Neural cell (in vitro differentiated cells): ENCODE measurements at regions not wholly inside any gene's neighbourhood (a gene's known extent, or its start where the extent isn't known, plus 50 kb on each side); places are given as distances from the start of the nearest gene placed in this dataset.

Experiments
- H2AFZ ChIP-seq: fragments of 200-600, 300-800 bp; sonication (generic), shearing (Covaris generic); 2 replicates; pipeline ENCODE4 v1.6.0; 2014; ENCODE audit warnings: low read depth, mild to moderate bottlenecking, antibody characterized with exemption, low read length, moderate library complexity
- H3F3A ChIP-seq: fragments of 200-600 bp; shearing (Covaris generic); 2 replicates; pipeline ENCODE4 v1.6.1; 2016; ENCODE audit warnings: mild to moderate bottlenecking, moderate library complexity, mixed read lengths, antibody characterized with exemption, low read length; ENCODE audit not compliant: insufficient read depth, poor library complexity, severe bottlenecking
- H3K27ac ChIP-seq: fragments of 200-600, 300-800 bp; sonication (generic), shearing (Covaris generic); 2 replicates; pipeline ENCODE4 v1.5.1; 2014; ENCODE audit warnings: mild to moderate bottlenecking, low read length, moderate library complexity
- H3K27me3 ChIP-seq: fragments of 300-800, 200-600 bp; sonication (generic), shearing (Covaris generic); 2 replicates; pipeline ENCODE4 v1.6.0; 2014; ENCODE audit warnings: mild to moderate bottlenecking, low read depth, low read length, moderate library complexity; ENCODE audit not compliant: insufficient read depth
- H3K36me3 ChIP-seq: fragments of 300-800, 200-600 bp; sonication (generic), shearing (Covaris generic); 2 replicates; pipeline ENCODE4 v1.5.1; 2014; ENCODE audit warnings: mild to moderate bottlenecking, antibody characterized with exemption, low read length, moderate library complexity; ENCODE audit not compliant: insufficient read depth
- H3K4me2 ChIP-seq: fragments of 300-800, 200-600 bp; sonication (generic), shearing (Covaris generic); 2 replicates; pipeline ENCODE4 v1.6.0; 2014; ENCODE audit warnings: mild to moderate bottlenecking, low read length
- H3K4me3 ChIP-seq: fragments of 300-800, 200-600 bp; sonication (generic), shearing (Covaris generic); 2 replicates; pipeline ENCODE4 v1.5.1; 2014; ENCODE audit warnings: mild to moderate bottlenecking, low read length, moderate library complexity
- H3K79me2 ChIP-seq: fragments of 200-600 bp; shearing (Covaris generic); replicated peaks from 2 replicates; pipeline ENCODE4 v1.6.0; 2014; ENCODE audit warnings: mild to moderate bottlenecking, low read length, moderate library complexity; ENCODE audit not compliant: insufficient read depth
- H3K9ac ChIP-seq: fragments of 300-800, 200-600 bp; sonication (generic), shearing (Covaris generic); 2 replicates; pipeline ENCODE4 v1.6.1; 2016; ENCODE audit warnings: mild to moderate bottlenecking, low read length, mixed read lengths
- H3K9me2 ChIP-seq: fragments of 200-600 bp; shearing (Covaris generic); 2 replicates; pipeline ENCODE4 v1.6.1; 2016; ENCODE audit warnings: mild to moderate bottlenecking, low read length, mixed read lengths; ENCODE audit not compliant: insufficient read depth
- H3K9me3 ChIP-seq: fragments of 200-600, 300-800 bp; sonication (generic), shearing (Covaris generic); 2 replicates; pipeline ENCODE4 v1.6.1; 2016; ENCODE audit warnings: mild to moderate bottlenecking, mixed run types, low read length, moderate library complexity, mixed read lengths
- H4K20me1 ChIP-seq: fragments of 200-600 bp; shearing (Covaris generic); 2 replicates; pipeline ENCODE4 v1.6.1; 2016; ENCODE audit warnings: mild to moderate bottlenecking, mixed run types; ENCODE audit not compliant: insufficient read depth
- EP300 ChIP-seq: fragments of 450-650 bp; conservative IDR thresholded peaks from 2 replicates; pipeline ENCODE4 v1.6.1; 2014; ENCODE audit warnings: antibody characterized with exemption, mild to moderate bottlenecking, moderate library complexity; ENCODE audit not compliant: poor library complexity, severe bottlenecking
- EZH2 ChIP-seq: fragments of 200-600, 300-800 bp; shearing (Covaris generic), sonication (generic); IDR thresholded peaks from 2 replicates; pipeline ENCODE4 v1.6.1; 2014; ENCODE audit warnings: antibody characterized with exemption, low read length, borderline replicate concordance, mild to moderate bottlenecking; ENCODE audit not compliant: insufficient read depth, poor library complexity, severe bottlenecking
- MXI1 ChIP-seq: fragments of 450-650 bp; conservative IDR thresholded peaks from 2 replicates; pipeline ENCODE4 v1.6.1; 2014; ENCODE audit warnings: antibody characterized with exemption, mild to moderate bottlenecking; ENCODE audit not compliant: poor library complexity, severe bottlenecking
- POLR2AphosphoS5 ChIP-seq: IDR thresholded peaks from 2 replicates; pipeline ENCODE4 v1.6.1; 2012
- RAD21 ChIP-seq: fragments of 450-650 bp; conservative IDR thresholded peaks from 2 replicates; pipeline ENCODE4 v1.6.1; 2014; ENCODE audit warnings: antibody characterized with exemption, mild to moderate bottlenecking, moderate library complexity
- SMC3 ChIP-seq: fragments of 450-650 bp; conservative IDR thresholded peaks from 2 replicates; pipeline ENCODE4 v1.6.1; 2014; ENCODE audit warnings: antibody characterized with exemption, mild to moderate bottlenecking, moderate library complexity; ENCODE audit not compliant: poor library complexity
- TAF1 ChIP-seq: IDR thresholded peaks from 2 replicates; pipeline ENCODE4 v1.6.1; 2012; ENCODE audit warnings: low read depth
- TF ChIP-seq, protein P1 (sequence below): fragments of 450-650 bp; IDR thresholded peaks from 2 replicates; pipeline ENCODE4 v1.5.1; 2014; ENCODE audit warnings: antibody characterized with exemption, mild to moderate bottlenecking, moderate library complexity; ENCODE audit not compliant: poor library complexity, severe bottlenecking
- TF ChIP-seq, protein P2 (sequence below): IDR thresholded peaks from 2 replicates; pipeline ENCODE4 v1.6.1; 2012; ENCODE audit warnings: borderline replicate concordance

DNA sequence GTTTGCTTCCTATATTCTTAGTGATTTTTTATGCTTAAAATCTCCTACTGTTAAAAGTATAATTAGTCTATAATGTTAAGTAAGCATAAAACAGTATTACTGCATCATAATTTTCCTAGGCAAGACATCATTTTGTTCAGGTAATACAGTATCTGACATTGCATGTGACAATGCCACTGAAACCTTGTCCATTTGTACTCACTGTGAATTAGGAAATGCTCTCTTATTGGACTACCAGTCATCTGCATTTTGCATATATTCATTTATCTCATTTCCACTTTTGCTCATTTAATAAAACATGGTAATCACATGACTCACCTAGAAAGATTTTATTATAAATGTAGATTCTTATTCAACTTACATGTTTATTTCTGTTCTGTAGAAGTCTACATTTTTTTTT is 379.1 kb downstream of the ETV1 start:
- Histone ChIP-seq H3K4me3 (no peak overlapping the region), H3K9me2 (no peaks in the 10 kb centered on the region), H4K20me1 (no peaks in the 10 kb centered on the region), H3K79me2 (no peaks in the 10 kb centered on the region), H3K27ac (no peak overlapping the region), H3K27me3 (no peaks in the 10 kb centered on the region), H3K36me3 (no peaks in the 10 kb centered on the region), H3K4me2 (no peak overlapping the region), H2AFZ (no peak overlapping the region), H3K9me3 (no peaks in the 10 kb centered on the region), H3K9ac (no peak overlapping the region), H3F3A (no peaks in the 10 kb centered on the region)
- TF ChIP-seq RAD21 (no peak), MXI1 (no peak)
- TF ChIP-seq, protein P1, sequence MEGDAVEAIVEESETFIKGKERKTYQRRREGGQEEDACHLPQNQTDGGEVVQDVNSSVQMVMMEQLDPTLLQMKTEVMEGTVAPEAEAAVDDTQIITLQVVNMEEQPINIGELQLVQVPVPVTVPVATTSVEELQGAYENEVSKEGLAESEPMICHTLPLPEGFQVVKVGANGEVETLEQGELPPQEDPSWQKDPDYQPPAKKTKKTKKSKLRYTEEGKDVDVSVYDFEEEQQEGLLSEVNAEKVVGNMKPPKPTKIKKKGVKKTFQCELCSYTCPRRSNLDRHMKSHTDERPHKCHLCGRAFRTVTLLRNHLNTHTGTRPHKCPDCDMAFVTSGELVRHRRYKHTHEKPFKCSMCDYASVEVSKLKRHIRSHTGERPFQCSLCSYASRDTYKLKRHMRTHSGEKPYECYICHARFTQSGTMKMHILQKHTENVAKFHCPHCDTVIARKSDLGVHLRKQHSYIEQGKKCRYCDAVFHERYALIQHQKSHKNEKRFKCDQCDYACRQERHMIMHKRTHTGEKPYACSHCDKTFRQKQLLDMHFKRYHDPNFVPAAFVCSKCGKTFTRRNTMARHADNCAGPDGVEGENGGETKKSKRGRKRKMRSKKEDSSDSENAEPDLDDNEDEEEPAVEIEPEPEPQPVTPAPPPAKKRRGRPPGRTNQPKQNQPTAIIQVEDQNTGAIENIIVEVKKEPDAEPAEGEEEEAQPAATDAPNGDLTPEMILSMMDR: no peak

GRCh38 chr7:13615679-13616078 is 373.8 kb downstream of the ETV1 start:
- Histone ChIP-seq H3K79me2 (no peaks in the 10 kb centered on the region), H3K27ac (no peak overlapping the region), H3K9me3 (no peaks in the 10 kb centered on the region), H3K9ac (no peak overlapping the region), H2AFZ (no peak overlapping the region), H3F3A (no peaks in the 10 kb centered on the region), H3K27me3 (no peaks in the 10 kb centered on the region), H3K36me3 (no peaks in the 10 kb centered on the region), H3K4me3 (no peak overlapping the region), H4K20me1 (no peaks in the 10 kb centered on the region), H3K9me2 (no peaks in the 10 kb centered on the region), H3K4me2 (no peak overlapping the region)
- TF ChIP-seq SMC3: no peak
- TF ChIP-seq, protein P1: no peak
- TF ChIP-seq, protein P2, sequence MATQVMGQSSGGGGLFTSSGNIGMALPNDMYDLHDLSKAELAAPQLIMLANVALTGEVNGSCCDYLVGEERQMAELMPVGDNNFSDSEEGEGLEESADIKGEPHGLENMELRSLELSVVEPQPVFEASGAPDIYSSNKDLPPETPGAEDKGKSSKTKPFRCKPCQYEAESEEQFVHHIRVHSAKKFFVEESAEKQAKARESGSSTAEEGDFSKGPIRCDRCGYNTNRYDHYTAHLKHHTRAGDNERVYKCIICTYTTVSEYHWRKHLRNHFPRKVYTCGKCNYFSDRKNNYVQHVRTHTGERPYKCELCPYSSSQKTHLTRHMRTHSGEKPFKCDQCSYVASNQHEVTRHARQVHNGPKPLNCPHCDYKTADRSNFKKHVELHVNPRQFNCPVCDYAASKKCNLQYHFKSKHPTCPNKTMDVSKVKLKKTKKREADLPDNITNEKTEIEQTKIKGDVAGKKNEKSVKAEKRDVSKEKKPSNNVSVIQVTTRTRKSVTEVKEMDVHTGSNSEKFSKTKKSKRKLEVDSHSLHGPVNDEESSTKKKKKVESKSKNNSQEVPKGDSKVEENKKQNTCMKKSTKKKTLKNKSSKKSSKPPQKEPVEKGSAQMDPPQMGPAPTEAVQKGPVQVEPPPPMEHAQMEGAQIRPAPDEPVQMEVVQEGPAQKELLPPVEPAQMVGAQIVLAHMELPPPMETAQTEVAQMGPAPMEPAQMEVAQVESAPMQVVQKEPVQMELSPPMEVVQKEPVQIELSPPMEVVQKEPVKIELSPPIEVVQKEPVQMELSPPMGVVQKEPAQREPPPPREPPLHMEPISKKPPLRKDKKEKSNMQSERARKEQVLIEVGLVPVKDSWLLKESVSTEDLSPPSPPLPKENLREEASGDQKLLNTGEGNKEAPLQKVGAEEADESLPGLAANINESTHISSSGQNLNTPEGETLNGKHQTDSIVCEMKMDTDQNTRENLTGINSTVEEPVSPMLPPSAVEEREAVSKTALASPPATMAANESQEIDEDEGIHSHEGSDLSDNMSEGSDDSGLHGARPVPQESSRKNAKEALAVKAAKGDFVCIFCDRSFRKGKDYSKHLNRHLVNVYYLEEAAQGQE: no peak
- no peak for TF ChIP-seq RAD21
- TF ChIP-seq POLR2AphosphoS5: no peak
- TF ChIP-seq EZH2: no peak
- TF ChIP-seq MXI1: no peak
- TF ChIP-seq EP300: no peak
- TF ChIP-seq TAF1: no peak
